ENCODE measurements at regions not wholly inside any gene's neighbourhood (a gene's known extent, or its start where the extent isn't known, plus 50 kb on each side); places are given as distances from the start of the nearest gene placed in this dataset.

DNA sequence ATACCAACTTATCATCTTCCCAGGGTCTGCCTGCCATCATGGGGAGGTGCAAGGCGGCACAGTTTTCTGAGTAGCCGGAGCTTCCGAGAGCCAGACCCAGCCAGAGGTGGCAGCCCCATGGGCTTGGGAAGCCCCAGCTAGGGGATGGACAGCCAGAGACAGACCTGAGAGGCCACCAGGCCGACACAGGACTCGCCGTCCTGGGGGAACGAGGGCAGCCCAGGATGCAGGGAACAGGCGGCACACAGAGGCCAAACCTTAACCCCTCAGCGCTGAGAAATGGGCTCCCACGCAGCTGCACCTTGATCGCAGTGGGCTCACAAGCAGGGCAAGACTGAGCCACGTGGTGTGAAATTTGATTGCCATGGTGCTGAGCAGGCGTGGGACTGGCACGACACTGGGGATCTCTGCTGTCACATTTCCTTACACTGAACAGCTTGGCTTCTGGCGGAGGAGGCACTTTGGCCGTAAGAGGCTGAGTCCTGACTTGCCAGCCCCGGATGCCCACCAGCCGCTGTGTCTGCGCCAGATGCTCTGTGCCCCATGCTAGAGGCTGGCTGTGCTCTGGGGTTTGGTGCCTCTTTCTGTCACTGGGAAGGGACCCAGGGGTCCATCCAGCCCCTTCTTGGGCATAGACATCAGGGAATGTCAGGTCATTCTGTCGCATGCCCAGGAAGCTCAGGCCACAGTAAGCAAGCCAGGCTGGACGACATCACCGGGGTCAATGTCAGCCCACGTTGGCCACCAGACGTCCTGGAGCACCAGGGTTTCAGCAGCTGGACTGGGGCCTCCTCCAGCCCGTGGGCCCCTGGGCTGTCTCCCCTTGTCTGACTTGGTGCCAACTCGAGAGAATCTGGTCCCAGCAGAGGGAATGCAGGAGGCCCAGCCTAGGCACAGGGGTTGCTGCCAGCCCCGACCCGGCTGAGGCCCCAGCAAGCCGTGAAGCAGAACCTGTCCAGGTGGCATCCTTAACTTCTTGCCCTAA, 312.1 kb upstream of the MYT1L start:
- DNase-seq (ENCODE audit: low read depth) = no peak

DNA sequence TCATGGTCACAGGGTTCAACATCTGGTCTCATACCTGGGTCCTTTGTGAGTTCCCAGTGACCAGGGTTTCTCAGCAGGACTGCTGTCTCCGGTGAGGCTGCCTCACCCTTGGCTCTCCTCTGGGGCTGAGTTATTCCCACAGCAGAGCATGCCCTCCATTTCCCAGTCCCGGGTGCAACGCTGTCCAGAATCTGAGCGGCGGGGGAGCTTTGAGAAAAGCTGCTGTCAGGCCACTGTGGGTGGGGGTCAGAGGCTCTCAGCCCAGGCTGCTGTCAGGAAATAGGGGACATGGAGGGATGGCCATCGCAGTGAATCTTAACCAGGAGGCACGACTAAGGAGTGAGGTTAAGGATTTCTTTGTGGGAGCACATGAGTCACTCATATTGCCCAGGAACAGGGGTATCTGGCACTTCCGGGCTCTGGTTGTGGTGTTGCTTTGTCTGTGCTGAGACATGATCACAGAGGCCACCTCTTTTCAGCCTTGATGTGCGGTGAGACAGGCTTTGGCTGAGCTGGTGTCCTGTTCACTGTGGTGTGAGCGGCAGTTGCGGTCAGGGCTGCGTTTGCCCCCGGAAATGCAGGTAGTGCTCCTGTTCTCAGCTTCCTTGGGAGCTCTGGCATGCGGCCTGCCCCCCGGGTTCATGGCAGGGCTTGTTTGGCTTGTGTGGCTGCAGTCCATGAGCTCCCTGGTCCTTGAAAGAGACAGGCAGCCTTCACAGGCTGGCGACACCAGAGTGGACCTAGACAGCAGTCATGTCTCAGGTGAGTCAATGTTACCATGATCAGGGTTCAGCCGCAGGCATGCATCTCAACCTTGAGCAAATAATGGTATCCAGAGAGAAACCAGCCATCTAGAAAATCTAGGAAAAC, 310.7 kb upstream of the MYT1L start:
- peak; percentile 34 for DNase-seq (ENCODE audit: low read depth)

DNA sequence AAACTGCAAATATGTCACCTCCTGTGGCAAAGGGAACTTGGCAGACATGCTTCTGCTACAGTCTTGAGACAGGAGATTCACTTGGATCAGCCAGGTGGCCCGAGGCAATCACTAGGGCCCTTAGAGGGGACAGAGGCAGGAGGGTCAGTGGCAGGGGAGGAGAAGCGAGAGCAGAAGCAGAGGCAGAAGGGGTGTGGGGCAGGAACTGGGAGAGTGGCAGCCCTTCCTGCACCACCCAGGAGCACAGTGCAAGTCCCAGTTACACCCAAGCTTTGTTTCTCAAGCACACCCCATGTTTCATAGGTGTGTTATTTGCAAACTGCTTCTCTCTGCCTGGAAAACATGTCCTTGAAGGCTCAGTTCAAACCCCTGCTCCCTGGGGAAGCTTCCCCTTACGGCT, 309.7 kb upstream of the MYT1L start:
- DNase-seq (ENCODE audit: low read depth) = no peak

DNA sequence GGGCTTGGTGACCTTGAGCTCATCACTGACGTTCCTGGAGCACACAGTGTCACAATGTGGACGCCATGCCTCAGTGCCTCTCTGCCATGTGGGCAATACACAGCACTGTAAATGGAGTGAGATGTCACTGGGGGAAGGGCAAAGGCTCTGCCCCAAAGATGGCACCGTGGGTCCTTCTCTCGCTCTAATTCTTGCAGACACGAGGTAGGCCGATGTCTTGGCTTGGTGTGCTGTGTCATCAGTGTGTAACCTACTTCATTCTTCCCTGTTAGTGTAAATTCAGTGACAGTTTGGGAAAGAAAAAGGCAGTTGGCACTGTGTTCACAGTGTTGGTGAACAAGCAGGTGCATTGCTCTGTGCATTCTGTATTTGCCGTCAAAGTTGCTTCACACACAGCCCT, 309.3 kb upstream of the MYT1L start:
- no peak for DNase-seq (ENCODE audit: low read depth)

DNA sequence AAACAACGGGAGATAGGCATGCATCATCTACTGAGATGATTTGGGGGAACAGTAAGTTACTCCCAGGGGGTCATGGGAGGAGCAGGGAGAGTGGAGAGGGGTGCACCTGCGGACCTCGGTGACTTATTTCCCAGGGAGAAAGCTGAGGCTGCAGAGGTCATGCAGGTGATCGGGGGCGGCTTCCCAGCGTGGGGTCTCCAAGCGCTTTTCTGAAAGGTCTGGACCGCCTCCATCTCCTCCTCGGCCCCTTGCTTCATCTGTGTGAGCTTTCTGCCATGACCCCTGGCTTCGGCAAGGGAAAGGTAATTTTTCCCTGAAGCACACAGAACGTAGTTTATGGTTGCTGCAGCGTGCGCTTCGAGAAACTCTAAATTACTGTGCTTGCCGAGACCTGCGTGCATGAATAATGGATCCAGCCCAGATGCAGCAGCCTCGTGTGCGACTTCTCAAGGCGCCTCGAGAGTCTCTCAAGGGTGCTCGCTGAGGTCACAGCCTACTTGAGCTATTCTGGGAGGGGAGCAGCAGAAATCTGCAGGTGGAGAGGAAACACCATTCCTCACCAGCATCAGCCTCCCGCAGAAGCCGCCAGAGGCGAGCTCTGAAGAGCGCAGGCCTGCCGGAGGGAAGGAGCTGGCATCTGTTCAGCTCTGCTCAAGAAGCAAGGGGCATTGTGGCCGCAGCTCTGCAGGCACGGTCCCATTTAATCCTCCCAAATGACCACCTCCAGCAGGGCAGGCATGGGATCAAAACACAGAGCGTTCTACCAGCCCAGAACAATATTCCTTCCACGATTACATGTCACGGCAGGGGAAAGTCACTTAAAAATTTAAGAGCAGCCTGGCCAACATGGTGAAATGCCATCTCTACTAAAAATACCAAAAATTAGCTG, 308.4 kb upstream of the MYT1L start:
- DNase-seq (ENCODE audit: low read depth) = no peak

DNA sequence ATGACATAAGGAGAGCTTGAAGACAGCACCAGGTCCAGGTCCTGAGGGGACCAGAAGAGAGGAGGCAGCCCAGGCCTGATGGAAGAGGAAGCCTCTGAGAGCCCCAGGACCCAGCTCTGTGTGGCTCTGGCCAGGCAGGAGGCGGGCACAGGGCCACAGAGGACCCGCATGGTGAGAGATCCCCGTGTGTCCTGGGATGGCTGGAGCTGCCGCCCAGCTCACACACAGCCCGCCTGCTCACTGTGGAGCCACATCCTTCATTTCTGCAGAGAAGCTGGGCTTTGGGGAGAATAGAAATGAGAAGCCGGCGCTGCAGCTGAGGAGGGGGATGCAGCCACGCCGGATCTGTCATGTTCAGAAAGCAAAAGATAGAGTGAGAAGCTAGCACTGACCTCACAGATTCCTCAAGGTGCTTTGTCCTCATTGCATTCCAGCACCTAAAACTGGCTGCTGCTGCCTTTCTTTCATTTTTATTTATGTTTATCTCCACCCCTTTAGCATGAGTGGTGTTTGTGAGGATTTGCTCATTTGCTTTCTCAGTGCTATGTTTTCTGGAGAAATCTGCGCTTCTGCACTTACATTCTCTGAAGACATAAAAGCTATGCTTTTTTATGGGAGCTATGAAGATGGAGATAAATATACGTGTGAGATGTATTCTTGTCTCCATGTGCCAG, 307.6 kb upstream of the MYT1L start:
- DNase-seq (ENCODE audit: low read depth) = no peak

DNA sequence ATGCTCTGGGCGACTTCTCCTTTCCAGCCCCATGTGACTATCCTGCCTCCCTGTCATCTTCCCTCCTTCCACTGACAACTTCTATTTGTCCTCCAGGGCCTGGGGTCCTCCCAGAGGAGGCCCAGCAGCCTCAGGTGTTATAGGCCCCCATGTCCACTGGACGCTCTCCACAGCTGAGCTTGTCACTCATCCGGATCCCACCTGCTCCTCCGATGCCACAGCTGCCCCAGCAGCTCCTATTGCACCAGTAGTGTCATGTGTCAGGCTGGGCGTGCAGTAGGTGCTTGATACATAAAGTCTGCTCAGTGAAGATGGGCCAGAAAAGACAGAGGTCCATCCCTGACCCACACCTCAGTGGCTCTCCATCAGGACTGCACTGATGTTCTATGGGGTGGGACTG, 305.7 kb upstream of the MYT1L start:
- DNase-seq (ENCODE audit: low read depth) = no peak

DNA sequence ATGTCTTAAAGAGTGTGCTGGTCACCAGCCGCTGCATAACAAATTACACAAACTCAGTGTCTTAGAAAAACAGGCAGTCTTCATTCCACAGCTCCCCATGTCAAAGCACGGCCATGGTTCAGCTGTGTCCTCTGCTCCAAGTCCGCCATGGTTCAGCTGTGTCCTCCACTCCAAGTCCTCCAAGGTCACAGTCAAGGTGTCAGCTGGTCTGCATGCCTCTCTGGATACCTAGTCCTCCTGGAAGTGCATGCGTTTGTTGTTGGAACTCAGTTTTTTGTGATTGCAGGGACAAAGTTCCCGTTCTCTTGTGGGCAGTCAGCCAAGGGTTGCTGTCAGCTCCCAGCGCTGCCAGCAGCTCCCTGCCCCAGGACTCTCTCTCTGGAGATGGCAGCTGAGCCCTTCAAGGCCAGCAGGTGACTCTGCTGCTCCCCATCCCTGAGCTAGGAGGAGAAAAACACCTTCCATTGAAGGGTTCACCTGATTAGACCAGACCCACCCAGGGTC, 304.0 kb upstream of the MYT1L start:
- no peak for DNase-seq (ENCODE audit: low read depth)

DNA sequence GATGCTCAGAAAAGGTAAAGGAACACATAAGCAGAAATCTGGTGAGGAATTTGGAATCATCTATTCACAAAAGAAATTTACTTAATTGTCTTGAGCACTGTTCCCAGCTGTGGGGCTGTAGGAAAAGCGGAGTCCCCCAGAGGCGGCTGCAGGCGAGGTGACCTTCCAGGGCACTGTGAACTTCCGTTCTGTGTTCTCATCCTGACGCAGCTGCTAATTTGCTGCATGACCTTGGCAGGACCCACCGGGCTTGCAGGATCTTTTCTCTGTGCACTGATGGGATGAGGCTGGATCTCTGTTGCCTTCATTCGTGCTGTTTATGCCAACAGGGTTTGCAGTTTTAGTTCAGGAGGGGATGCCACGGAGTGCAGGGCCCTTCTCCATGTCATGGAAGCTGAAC, 301.9 kb upstream of the MYT1L start:
- no peak for DNase-seq (ENCODE audit: low read depth)

DNA sequence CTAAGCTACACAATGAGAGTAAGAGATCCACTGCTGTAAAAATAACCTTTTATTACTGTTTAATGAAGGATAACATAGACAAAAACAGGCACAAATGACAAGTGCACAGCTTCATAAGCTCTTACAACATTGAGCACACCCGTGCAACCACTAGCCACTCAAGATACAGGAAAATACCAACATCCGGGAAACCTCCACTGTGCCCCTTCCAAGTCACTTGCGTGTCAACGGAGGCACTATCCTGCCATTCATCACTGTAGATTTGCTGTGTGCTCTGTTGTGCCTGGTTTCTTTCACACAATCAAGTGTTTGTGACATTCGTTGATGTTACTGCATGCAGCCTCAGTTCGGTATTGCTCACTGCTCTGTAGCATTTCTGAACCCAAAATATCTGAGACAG, 292.9 kb upstream of the MYT1L start:
- DNase-seq (ENCODE audit: low read depth) = no peak

DNA sequence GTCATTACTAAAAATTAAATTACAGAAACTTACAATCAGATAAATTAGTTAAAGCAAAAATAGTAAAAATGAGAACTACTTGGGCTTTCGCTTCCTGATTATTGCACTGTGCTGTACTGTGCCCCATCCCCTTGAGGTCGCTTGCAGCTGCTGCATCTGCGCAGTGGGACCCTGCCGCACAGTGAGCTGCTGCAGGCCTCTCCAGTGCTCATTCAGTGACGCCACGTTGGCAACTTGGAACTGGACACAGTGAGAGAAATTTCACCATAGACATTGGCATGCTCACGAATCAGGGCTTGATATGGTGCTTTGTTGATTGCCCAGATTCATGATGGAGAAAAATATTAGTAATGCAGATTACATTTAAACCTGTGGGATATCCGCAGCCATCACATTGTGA, 290.8 kb upstream of the MYT1L start:
- DNase-seq (ENCODE audit: low read depth) = no peak

DNA sequence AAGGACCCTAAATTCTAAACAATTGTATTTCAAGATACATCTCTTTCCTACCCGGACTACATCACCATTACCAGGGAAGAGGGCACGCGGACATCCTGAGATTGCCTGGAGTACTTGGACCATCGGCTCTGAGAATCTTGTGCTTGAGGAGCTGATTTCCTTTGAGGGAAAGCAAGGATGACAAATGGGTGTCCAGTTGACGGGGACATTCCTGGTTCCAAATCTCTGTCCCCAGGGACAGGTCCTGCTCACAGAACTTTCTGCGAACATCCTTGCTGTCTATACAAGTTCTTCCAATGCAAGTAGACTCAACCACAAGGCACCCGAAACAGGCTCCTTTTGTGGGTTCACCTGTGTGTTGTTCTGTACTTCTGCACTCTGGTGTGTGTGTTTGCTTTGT, 289.5 kb upstream of the MYT1L start:
- no peak for DNase-seq (ENCODE audit: low read depth)

DNA sequence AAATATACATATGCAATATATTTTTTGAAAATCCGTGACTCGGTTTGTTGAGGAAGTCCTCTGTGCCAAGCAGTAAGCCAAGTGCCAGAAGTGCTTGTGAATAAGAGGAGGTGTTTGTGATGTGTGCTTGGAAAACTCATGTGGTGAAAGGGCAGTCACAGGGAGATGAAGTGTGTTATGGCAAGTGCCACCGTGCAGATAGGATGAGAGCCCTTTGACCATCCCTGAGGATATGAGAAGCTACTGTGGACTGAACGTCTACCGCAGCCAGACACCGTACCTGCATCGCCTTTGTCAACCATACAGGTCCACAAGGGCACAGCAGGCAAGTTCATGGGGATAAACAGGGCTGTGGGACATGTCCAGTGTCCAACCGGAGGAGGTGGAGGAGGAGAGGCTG, 288.9 kb upstream of the MYT1L start:
- no peak for DNase-seq (ENCODE audit: low read depth)

DNA sequence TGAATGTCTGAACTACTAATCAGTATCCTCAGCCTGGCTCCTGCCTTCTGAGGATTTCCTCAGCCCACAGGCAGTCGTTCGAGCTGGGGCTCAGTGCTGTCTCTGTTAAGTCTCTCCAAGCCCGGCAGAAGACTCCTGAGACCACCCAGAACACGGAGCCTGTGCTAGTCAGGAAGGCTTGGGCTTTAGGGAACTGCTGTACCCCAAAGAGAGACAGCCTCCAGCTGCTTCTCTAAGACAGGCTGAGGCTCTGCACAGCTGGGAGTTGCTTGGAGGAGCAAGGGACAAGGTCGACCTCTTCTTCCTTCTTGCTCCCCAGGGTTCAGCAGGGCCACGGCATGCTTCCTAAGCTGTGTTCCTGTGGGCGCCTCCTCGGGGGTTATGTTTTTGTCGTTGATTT, 283.4 kb upstream of the MYT1L start:
- DNase-seq (ENCODE audit: low read depth) = no peak

DNA sequence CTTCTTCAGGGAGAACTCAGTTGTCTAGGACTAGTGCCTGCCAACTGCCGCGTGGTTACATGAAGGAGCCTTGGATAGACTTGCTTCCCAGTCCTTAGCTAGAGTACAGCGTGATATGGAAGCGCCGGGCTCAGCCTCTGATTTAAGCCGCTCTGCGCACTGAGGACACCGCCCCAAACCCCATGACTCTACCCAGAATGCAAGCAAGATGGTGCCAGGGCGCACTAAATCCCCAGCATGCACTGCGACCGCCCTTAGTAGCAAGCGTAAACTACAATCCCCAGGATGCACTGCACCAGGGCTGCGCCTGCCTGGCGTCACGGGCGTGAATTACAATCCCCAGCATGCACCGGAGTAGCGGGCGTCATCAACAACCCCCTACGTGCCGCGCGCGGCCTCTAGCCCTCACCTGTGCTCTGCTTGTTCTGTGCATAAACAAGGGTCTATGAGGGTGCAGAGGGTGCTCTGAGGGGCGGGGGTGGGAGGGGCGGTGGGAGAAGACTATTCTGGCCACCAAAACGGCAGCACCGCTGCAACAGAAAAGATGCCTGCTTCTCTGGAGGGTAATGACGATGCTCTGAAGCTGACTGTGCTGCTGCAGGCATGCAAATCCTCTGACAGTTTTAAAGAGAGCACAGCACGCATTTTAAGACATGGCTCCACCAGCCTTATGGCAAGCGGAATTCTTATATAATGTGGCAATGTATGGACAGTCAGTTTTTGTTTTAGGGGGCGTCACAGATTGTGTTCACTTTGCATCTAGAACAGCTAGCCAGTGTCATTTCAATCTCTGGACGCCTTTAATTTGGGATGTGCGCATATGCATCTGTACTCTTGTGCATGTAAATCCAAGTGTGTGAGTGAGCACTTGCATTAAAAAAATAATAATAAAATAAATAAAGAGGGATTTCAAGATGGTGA, 282.5 kb upstream of the MYT1L start:
- DNase-seq (ENCODE audit: low read depth) = peak; percentile 87

DNA sequence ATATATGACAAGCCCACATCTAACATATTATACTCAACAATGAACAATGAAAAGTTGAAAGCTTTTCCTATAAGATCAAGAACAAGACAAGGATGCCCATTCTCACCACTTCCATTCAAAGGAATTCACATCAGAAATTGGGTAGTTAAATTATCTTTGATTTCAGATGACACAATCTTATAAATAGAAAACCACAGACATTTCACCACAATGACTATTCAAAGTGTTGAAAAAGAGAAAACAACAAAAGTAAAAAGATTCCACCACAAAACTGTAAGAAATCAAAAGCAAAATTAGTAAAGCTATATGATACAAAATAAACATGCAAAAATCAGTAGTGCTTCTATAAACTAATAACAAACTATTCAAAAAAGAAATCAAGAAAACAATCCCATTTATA, 279.7 kb upstream of the MYT1L start:
- DNase-seq (ENCODE audit: low read depth) = no peak

DNA sequence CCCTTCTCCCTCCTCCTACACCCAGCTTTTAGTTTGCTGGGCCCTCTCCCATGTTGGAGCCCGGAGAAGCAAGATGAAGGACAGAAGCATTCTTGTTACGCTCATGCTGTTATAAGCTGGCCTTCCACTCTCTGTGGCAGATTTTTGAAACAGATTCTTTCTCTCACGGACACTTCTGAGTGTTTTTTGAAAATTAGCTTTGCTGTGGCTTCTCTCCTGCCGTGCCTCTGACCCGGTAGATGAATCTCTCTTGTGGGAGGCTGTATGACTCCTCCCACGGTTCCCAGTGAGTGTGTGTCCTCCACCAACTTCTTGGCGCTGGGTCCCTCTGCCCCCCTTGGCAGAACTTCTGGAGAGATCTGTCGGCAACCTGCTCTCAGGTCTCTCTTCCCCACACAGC, 269.3 kb upstream of the MYT1L start:
- no peak for DNase-seq (ENCODE audit: low read depth)

DNA sequence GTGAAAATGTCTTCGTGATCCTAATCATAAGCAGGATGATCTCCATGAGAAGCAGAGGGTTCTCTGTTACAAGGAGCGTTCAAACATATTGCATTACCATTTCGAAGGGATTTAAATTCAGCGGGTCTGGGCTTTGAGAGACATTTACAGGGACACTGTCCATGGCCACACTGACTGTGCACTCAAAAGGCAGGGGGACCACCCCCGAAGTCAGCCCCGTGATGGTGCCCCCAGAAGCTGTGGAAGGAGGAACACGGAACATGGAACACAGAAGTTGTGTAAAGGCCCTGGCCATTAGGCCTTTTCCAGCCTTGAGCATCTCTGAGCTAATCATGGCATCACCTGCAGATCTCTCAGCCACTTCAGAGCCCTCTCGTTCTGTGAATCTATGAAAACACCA, 268.4 kb upstream of the MYT1L start:
- DNase-seq (ENCODE audit: low read depth) = no peak

DNA sequence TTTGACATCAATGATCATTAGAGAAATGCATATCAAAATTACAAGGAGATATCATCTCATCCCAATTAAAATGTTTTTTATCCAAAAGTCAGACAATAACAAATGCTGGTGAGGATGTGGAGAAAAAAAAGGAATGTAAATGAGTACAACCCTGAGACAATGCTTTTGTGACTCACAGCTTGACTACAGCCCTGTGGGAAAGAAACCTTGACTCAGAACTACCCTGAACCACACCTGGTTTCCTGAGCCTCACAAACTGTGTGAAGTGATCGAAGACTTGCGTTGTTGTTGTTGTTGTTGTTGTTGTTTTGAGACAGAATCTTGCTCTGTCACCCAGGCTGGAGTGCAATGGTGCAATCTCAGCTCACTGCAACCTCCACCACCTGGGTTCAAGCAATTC, 266.6 kb upstream of the MYT1L start:
- no peak for DNase-seq (ENCODE audit: low read depth)

DNA sequence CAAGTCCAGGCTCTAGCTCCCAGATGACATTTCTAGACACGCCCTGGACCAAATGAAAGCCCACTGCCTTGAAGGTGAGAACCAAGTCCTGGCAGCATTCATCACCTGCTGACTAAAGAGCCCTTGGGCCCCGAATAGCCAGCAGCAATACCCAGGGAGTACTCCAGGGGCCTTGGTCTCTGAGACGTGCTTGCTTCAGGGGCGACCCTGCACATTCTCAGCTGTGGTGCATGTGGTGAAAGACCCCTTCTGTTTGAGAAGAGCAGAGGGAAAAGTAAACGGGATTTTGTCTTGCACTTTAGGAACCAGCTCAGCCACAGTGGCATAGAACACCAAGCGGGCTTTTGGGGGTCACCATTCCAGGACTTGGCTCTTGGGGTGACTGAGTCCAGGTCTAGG, 260.5 kb upstream of the MYT1L start:
- DNase-seq (ENCODE audit: low read depth) = no peak

Measured in renal cortical epithelial cell (primary cell).